Heart left ventricle (tissue), 13 donors: ENCODE measurements at regions not wholly inside any gene's neighbourhood (a gene's known extent, or its start where the extent isn't known, plus 50 kb on each side); places are given as distances from the start of the nearest gene placed in this dataset.

Experiments used
- CTCF ChIP-seq, 12 donors: fragments of 200-600 bp; sonication (generic) in 4 of 12; IDR thresholded peaks; one replicate each; pipeline versions ENCODE4 v1.5.0 to v1.8.0; 2018 to 2022; ENCODE audit warnings: antibody characterized with exemption in 12 of 12, mild to moderate bottlenecking in 5 of 12
- POLR2A ChIP-seq, 2 donors: fragments of 450-650 bp; IDR thresholded peaks; one replicate each; pipeline ENCODE4 v1.6.1; 2017; ENCODE audit warnings: antibody characterized with exemption in 2 of 2, mild to moderate bottlenecking in 2 of 2, moderate library complexity in 2 of 2
- donor health status: ischemic (EF 13 %, LVEDD 7.1; RV severe dilation, severe dysfunction).
- donor health status: DM: no; HTN: yes; CAD: no.
- donor health status: DM: no; HTN: no; CAD: no.
- donor health status: ischemic (EF 25% LVEDD 6.9; RV normal size, moderate dysfunction).
- donor health status: ischemic (EF 25% LVEDD 5.7; RV mildly dilated, moderate dysfunction).
- donor health status: ischemic (EF 35%, LVEDD 5.7; RV mildly dilated, moderate dysfunction).
- donor health status: nonischemic (EF 11% LVEDD 7.7; RV severe dilation, severe dysfunction).
- donor health status: DM: yes; HTN: yes; CAD: no.
- donor health status: PGD.
- donor health status: ischemic (EF 29% LVEDD 5.4; RV normal size, mild dysfunction).
- donor health status: nonischemic (EF 23%, LVEDD 6.1; RV moderate dilation, normal function).

DNA sequence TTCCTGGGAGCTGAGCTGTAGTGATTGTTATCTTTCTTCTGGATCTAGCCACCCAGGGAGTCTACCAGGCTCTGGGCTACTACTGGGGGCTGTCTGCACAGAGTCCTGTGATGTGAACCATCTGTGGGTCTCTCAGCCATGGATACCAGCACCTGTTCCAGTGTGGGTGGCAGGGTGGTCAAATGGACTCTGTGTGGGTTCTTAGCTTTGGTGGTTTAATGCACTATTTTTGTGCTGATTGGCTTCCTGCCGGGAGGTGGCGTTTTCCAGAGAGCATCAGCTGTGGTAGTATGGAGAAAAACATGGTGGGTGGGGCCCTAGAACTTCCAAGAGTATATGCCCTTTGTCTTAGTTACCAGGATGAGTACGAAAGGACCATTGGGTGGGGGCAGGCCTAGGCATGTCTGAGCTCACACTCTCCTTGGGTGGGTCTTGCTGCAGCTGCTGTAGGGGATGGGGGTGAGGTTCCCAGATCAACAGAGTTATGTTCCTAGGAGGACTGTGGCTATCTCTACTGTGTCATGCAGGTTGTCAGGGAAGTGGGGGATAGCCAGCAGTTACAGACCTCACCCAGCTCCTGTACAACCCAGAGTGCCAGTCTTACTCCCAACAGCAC, 264.8 kb upstream of the LDB2 start:
- no peak for TF ChIP-seq CTCF (IDR thresholded peaks at IDR 0.05)
- no peak for TF ChIP-seq POLR2A (IDR thresholded peaks at IDR 0.05)
